CD1c-positive myeloid dendritic cell (primary cell): ENCODE measurements at regions not wholly inside any gene's neighbourhood (a gene's known extent, or its start where the extent isn't known, plus 50 kb on each side); places are given as distances from the start of the nearest gene placed in this dataset.

Source experiments
- DNase-seq: peaks from one replicate; pipeline ENCODE4 v3.0.0-alpha.2; 2016; ENCODE audit errors: extremely low spot score

DNA sequence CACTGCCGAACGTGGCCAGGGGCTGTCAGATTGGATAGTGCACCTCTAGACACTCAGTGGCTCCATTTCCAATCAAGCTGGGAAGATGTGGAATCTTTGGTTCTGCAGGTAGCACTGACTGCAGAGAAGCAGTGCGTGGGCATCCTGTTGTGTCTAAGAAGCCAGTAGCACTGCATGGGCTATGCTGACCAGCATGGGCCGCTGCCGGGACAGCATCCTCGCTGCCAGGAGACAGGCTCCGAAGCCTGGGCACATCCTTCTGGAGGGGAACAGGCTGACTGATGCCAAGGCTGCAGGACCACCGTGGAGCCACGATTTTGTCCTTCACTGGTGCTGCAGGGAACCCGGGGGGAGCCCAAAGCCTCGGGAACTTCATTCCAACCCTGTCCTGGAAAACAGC, 649.4 kb downstream of the NPHP4 start:
- no peak for DNase-seq

- no peak for DNase-seq
These were observed 650.1 kb downstream of the NPHP4 start for GRCh38 chr1:5342172-5342571.

- no peak for DNase-seq
These were observed 650.8 kb downstream of the NPHP4 start for GRCh38 chr1:5341471-5341870.

- no peak for DNase-seq
These were observed 651.6 kb downstream of the NPHP4 start for GRCh38 chr1:5340560-5341130.

DNA sequence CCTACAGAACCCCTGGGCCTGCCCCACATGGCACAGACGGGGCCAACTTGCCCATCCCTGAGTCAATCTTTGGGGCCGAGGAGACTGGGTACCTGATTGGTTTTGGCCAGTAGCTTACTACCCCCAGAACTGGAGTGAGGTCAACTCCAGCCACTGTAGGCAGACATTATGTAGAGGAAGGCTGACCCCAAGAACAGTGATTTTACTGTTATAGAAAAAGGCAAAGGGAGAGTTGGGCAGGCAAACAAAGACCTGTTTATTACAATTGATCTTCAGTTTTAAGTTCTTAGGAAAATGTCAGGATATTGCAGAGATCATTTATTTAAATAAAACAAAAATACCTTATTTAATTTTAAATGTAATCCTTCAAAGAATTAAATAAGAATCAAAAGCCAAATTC, 653.8 kb downstream of the NPHP4 start:
- no peak for DNase-seq

DNA sequence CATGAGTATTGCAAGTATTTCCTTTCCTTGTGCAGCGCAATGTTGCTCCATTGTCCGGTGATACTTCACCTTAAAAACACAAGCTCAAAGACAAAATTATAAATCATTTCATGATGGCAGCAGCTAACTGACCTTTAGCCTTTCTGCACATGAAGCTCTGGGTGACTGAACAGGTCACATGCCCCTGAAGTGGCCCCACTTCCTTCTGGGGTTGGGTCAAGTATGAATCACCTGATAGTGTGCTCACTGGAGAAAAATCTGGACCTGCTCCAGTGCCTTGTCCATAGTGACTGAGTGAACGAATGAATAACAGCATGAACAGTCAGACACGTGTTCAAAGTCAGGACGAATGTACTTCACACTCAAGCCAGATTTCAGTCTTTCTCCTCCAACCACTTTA, 658.9 kb downstream of the NPHP4 start:
- DNase-seq: no peak

DNA sequence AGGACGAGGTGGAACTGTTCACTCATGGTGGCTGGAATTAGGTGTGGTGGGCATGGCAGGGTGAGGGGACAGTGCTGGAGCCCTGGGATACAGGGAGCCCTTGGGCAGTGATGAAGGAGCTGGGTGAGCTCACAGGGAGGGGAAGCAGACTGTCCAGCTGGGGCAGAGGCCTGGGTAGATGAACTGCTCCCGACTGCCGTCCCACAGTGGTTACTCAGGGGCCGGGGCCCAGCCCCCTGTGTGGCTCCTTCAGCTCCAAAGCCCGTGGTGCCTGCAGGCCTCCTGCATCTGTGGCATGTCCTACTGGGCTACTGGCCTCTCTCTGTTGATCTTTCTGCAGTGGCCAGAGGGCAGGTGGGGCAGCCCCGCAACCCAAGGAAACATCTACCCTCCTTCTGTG, 661.1 kb downstream of the NPHP4 start:
- no peak for DNase-seq

DNA sequence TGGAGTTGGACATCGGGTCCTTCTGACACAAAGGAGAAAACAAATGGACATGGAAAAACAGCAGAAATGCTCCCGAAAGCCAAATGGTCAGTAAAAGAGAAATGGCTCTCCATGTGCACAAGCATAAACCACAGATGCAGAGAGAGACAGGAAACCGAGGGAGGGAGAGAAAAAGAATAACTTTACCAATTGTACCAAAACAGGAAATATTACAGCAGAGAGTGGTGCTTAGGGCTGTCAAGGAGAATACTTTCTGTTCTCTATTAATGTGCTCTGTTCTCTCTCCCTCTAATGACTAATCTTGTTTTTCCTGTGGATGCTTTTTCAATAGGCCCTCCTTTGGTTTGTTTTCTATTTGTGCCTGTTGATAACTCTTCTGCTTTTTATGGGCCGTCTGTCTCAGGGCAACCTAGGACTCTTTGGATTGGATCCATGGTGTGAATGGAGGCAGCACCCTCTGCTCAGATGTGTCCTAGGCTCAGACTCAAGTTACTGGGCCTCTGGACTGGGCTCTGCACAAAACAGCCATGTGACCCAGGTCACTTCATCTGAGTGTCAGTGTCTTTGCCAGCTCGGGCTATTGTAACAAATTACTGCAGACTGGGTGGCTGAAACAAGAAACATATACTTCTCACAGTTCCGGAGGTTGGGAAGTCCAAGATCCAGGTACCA, 663.0 kb downstream of the NPHP4 start:
- DNase-seq: no peak

DNA sequence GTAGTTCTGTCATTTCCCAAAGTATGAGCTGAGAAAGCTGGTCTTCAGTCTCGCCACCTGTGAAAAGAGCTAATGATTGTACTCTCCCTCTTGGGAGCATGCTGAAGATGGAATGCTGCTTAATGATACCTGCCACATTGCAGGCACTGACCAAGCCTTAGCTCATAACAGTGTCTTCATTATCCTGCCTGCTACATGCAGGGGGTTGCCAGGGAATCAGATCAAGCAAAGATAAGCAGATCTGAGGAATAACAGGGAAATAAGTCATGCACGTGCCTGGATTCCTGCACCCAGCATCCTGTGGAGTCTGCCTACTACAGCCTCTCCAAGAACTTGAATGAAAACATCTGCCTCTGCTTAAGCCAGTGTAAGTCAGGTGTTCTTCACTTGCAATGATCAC, 667.3 kb downstream of the NPHP4 start:
- DNase-seq: no peak

GRCh38 chr1:5318143-5318816, 663.9 kb downstream of the AJAP1 start:
- no peak for DNase-seq

DNA sequence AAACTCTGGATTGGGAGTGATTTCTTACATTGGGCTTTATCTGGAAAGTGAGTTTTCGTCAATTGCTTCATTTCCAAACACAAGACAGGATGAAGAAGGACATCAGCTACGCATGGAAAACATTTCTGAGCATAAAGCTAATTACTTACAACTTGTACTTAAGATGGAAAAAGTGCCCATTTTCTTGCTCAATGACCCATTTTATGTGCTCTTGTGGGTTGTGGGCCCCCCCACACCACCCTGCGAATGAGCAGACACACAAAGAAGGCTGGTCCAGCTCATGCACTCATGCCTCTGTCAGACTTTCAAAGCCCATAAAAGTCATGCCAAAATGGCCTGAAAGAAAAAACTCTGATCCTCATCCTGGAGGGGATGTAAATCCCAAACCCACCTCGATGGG, 663.0 kb downstream of the AJAP1 start:
- no peak for DNase-seq

DNA sequence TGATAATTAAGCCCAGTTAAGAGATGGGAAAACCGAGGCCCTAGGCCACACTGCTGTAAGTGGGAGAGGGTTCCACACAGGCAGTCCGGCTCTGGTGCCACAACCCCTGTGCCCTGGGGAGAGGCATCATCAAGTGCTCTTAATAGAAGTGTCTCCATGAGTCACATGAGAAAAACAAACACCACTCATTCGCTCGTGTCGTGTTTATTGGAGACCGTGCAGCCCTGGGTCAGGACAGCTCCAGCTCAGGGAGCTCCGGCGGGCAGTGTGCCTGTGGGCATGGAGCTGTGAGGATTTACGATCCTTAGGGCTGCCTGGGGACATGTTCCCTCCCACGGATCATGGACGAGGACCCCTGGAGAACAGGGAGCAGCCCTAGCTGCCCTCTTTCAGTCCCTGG, 658.5 kb downstream of the AJAP1 start:
- DNase-seq: no peak

- no peak for DNase-seq
These were observed 657.9 kb downstream of the AJAP1 start for GRCh38 chr1:5312293-5312674.

- no peak for DNase-seq
These were observed 657.4 kb downstream of the AJAP1 start for GRCh38 chr1:5311634-5312292.

DNA sequence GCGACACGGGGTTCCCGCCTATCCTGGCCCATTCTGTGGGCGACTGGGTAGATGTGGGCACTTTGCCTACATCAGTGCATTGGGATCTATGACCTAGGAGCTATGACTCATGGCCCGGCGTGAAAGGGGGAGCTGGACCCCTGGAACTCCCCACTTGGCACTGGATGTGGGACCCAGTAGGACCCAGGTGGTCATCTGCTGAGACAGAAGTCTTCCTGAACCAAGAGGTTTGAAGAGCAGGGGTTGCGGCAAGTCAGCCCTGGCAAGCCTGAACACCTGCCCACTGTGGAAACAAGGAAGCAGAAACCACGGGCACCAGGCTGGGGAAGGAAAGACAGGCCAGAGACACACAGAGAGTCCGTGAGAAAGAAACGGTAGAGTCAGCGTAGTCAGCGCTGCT, 656.7 kb downstream of the AJAP1 start:
- DNase-seq: no peak

- DNase-seq: no peak
These were observed 653.8 kb downstream of the AJAP1 start for GRCh38 chr1:5308249-5308648.

DNA sequence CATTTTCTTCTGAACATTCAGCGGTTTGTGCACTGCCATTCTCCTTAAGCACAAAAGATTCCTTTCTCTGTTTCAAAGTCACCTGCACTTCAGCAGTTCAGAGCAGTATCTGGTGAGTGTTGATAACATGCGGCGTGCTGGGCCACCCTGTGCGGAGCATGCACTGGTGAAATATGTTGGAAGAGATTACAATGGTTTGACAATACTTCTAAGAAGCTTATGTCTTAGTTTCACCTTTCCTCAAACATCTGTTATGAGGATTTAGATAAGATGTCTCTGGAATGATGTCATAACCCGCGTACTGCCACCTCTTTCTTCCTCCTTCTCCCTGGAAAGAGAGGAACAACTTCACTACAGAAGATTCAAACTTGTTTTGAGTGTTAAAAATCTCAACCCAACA, 650.3 kb downstream of the AJAP1 start:
- no peak for DNase-seq

GRCh38 chr1:5298376-5298775, 644.0 kb downstream of the AJAP1 start:
- no peak for DNase-seq

- DNase-seq: no peak
These were observed 643.5 kb downstream of the AJAP1 start for GRCh38 chr1:5297886-5298239.

GRCh38 chr1:5297180-5297885, 642.9 kb downstream of the AJAP1 start:
- no peak for DNase-seq

GRCh38 chr1:5296557-5297179, 642.3 kb downstream of the AJAP1 start:
- no peak for DNase-seq

- DNase-seq: no peak
These were observed 641.7 kb downstream of the AJAP1 start for GRCh38 chr1:5296095-5296494.
